ENCODE measurements at regions not wholly inside any gene's neighbourhood (a gene's known extent, or its start where the extent isn't known, plus 50 kb on each side); places are given as distances from the start of the nearest gene placed in this dataset.

DNA sequence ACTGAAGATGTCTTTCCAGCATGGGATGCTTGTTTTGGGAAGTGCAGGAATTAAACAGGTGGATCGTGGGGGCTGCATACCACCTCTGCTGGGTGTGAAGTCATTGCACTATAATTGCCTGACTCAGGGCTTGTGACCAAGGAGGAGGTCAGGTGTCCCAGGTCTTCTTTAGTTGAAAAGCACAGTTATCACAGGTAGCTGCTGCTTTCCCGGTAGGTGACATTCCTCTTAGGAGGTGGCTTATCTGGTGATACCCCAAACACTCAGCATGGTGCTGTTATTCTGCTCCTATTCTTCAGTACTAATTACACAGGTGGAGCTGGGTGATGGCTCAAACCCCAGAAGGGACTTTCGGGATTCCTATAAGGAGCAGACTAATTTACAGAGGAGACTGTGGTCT lies 320.3 kb upstream of the PLXNA2 start:
- no peak for DNase-seq (ENCODE audit: low read depth)
- no peak for TF ChIP-seq CTCF (IDR thresholded peaks at IDR 0.05; ENCODE audit: low read depth, low read length, missing control alignments)
- no peak overlapping the region for H3K4me3 ChIP-seq (ENCODE audit: low read depth, low read length)

- TF ChIP-seq CTCF (IDR thresholded peaks at IDR 0.05; ENCODE audit: low read depth, low read length, missing control alignments): no peak
- DNase-seq (ENCODE audit: low read depth): no peak
- no peak overlapping the region for H3K4me3 ChIP-seq (ENCODE audit: low read depth, low read length)
Observed at GRCh38 chr1:208565756-208566440, 321.7 kb upstream of the PLXNA2 start.

DNA sequence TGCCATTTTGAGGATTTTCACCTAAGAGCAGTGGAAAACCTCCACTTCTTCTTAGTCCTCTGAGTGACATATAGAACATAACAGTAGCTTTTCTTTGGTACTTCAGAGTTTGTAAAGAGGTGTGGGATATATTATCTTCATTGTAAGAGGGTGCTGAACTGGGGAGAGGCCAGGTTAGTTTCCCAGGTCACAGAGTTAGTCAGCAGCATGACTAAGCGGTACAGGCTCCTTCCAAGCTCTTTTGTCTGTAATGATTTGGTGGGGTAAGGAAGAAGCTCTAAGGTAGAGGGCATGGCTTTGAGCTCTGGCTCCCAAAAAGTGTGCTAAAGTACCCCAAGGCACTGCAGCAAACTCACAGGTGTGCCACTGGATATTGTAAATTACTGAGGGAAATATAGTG lies 325.0 kb upstream of the PLXNA2 start:
- no peak for TF ChIP-seq CTCF (IDR thresholded peaks at IDR 0.05; ENCODE audit: low read depth, low read length, missing control alignments)
- H3K4me3 ChIP-seq (ENCODE audit: low read depth, low read length): no peak overlapping the region
- DNase-seq (ENCODE audit: low read depth): no peak

- H3K4me3 ChIP-seq (ENCODE audit: low read depth, low read length): no peak overlapping the region
- TF ChIP-seq CTCF (IDR thresholded peaks at IDR 0.05; ENCODE audit: low read depth, low read length, missing control alignments): no peak
- DNase-seq (ENCODE audit: low read depth): no peak
Observed at GRCh38 chr1:208570362-208570761, 326.2 kb upstream of the PLXNA2 start.

- DNase-seq (ENCODE audit: low read depth): no peak
- H3K4me3 ChIP-seq (ENCODE audit: low read depth, low read length): no peak overlapping the region
- TF ChIP-seq CTCF (IDR thresholded peaks at IDR 0.05; ENCODE audit: low read depth, low read length, missing control alignments): no peak
Observed at GRCh38 chr1:208576425-208576824, 332.2 kb upstream of the PLXNA2 start.

DNA sequence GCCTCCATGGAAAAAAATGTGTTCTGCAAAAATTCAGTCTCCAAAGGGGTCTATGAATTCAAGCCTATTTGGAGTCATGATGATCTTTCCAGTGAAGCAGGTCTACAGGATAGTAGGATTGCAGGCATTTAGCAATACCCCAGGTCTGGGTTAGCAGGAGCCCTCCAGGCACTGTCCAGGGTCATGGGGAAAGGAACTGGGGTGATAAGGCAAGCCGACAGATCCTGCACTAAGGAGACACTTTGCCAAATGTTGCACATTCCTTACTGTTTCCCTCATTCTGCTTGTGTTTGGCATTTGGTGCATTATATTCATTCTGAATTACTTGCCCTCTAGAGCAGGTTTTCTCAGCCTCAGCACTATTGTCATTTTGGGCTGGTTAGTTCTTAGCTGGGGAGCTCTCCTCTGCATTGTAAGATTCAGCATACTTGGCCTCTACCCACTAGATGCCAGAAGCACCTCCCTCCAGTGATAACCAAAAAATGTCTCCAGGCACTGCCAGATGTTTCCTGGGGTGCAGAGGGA lies 333.3 kb upstream of the PLXNA2 start:
- no peak for TF ChIP-seq CTCF (IDR thresholded peaks at IDR 0.05; ENCODE audit: low read depth, low read length, missing control alignments)
- DNase-seq (ENCODE audit: low read depth): no peak
- H3K4me3 ChIP-seq (ENCODE audit: low read depth, low read length): no peak overlapping the region

DNA sequence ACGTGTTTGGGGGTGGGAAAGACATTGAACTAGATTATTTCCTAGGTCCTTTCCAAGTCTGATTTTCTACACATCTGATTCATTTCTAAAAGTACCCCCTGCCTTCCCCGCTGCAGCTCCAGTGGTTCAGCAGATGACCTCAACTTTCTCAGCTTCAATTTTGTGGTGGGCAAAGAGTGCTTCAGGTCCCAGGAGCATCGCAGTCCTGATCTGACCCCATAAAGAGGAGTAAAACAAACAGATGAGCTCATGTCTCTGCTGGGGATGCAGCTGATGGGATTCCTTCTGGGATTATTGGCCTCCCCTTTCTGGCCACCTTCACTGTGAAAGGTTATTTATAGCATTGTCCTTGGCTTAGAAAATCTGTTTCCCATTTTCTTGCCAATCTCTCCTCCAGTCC lies 337.0 kb upstream of the PLXNA2 start:
- no peak overlapping the region for H3K4me3 ChIP-seq (ENCODE audit: low read depth, low read length)
- TF ChIP-seq CTCF (IDR thresholded peaks at IDR 0.05; ENCODE audit: low read depth, low read length, missing control alignments): no peak
- DNase-seq (ENCODE audit: low read depth): no peak
